PFSK-1 (cell line): ENCODE measurements at regions not wholly inside any gene's neighbourhood (a gene's known extent, or its start where the extent isn't known, plus 50 kb on each side); places are given as distances from the start of the nearest gene placed in this dataset.

ENCODE experiments used
- POLR2AphosphoS5 ChIP-seq: IDR thresholded peaks from 2 replicates; pipeline ENCODE4 v1.6.1; 2012; ENCODE audit warnings: low read depth, mild to moderate bottlenecking, control low read depth, low read length, moderate library complexity
- REST ChIP-seq, 2 experiments: IDR thresholded peaks; 2 replicates each; pipeline versions ENCODE4 v1.6.1 to v1.8.0; 2011 to 2012; ENCODE audit warnings: low read depth in 2 of 2, low read length in 2 of 2, control low read depth in 1 of 2, inconsistent platforms in 1 of 2, mild to moderate bottlenecking in 1 of 2, moderate library complexity in 1 of 2; ENCODE audit not compliant: insufficient read depth in 1 of 2
- TAF1 ChIP-seq: IDR thresholded peaks from 2 replicates; pipeline ENCODE4 v1.6.1; 2012; ENCODE audit warnings: low read length, control low read depth, borderline replicate concordance; ENCODE audit not compliant: insufficient read depth

GRCh38 chr1:60449876-60450275 lies 376.3 kb upstream of the C1orf87 start:
- TF ChIP-seq POLR2AphosphoS5 (no peak), REST (IDR thresholded peaks at IDR 0.05; ENCODE audit: insufficient read depth in 1 of 2, low read depth in 2 of 2, low read length in 2 of 2) (no peak), TAF1 (no peak)
